Glutamatergic neuron (in vitro differentiated cells): ENCODE measurements at regions not wholly inside any gene's neighbourhood (a gene's known extent, or its start where the extent isn't known, plus 50 kb on each side); places are given as distances from the start of the nearest gene placed in this dataset.
"Not testable (repeated sequence)": the region's sequence is repeated elsewhere in the genome, so short reads cannot be mapped to it uniquely, and the experiment has no call there.

Source experiments
- DNase-seq: peaks from one replicate; pipeline ENCODE4 v3.0.0; 2022
- H3K27ac Mint-ChIP-seq: one replicate; pipeline ENCODE4 v1.8.0; 2020; ENCODE audit warnings: mild to moderate bottlenecking, mixed read lengths, inconsistent platforms; ENCODE audit not compliant: unreplicated experiment
- H3K27me3 Mint-ChIP-seq: one replicate; pipeline ENCODE4 v1.8.0; 2020; ENCODE audit warnings: mild to moderate bottlenecking, moderate library complexity, mixed read lengths, inconsistent platforms; ENCODE audit not compliant: unreplicated experiment
- H3K36me3 Mint-ChIP-seq: one replicate; pipeline ENCODE4 v1.8.0; 2020; ENCODE audit warnings: mild to moderate bottlenecking, mixed read lengths, inconsistent platforms; ENCODE audit not compliant: unreplicated experiment
- H3K4me1 Mint-ChIP-seq: one replicate; pipeline ENCODE4 v1.8.0; 2020; ENCODE audit warnings: mild to moderate bottlenecking, low read depth, mixed read lengths, inconsistent platforms; ENCODE audit not compliant: unreplicated experiment
- H3K4me3 Mint-ChIP-seq: one replicate; pipeline ENCODE4 v1.8.0; 2020; ENCODE audit warnings: mild to moderate bottlenecking, mixed read lengths, inconsistent platforms; ENCODE audit not compliant: unreplicated experiment
- H3K9me3 Mint-ChIP-seq: one replicate; pipeline ENCODE4 v1.8.0; 2020; ENCODE audit warnings: mild to moderate bottlenecking, moderate library complexity, mixed read lengths, inconsistent platforms; ENCODE audit not compliant: unreplicated experiment
- TF ChIP-seq, protein P1 (sequence below): fragments of 200-600 bp; sonication (generic); IDR thresholded peaks from one replicate; pipeline ENCODE4 v1.5.0; 2021; ENCODE audit not compliant: partially characterized antibody, unreplicated experiment

DNA sequence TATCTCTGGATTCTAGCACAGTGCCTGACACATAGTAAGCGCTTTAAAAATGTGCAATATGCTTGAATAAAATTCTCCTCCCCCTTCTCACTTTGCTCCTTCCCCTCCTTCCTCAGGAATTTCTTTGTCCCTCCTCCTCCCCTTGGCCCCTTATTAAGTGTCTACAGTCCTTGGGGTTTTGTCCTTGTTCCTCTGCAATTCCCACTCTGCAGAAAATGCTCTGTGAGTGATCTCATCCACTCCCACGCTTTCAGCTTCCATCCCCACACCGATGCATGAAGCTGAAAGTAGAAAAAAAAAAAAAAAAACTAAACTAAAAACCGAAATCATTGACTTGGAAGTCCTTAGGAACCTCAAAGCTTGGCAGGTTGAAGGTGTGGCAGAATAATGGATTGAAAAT, 273.6 kb downstream of the RRAGC start:
- H3K4me1 Mint-ChIP-seq: peaks cover 4% of the 10 kb centered on the region
- peaks cover 4% of the 10 kb centered on the region for H3K27me3 Mint-ChIP-seq
- TF ChIP-seq, protein P1, sequence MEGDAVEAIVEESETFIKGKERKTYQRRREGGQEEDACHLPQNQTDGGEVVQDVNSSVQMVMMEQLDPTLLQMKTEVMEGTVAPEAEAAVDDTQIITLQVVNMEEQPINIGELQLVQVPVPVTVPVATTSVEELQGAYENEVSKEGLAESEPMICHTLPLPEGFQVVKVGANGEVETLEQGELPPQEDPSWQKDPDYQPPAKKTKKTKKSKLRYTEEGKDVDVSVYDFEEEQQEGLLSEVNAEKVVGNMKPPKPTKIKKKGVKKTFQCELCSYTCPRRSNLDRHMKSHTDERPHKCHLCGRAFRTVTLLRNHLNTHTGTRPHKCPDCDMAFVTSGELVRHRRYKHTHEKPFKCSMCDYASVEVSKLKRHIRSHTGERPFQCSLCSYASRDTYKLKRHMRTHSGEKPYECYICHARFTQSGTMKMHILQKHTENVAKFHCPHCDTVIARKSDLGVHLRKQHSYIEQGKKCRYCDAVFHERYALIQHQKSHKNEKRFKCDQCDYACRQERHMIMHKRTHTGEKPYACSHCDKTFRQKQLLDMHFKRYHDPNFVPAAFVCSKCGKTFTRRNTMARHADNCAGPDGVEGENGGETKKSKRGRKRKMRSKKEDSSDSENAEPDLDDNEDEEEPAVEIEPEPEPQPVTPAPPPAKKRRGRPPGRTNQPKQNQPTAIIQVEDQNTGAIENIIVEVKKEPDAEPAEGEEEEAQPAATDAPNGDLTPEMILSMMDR: no peak
- peaks cover 5% of the 10 kb centered on the region for H3K9me3 Mint-ChIP-seq
- no peak overlapping the region for H3K4me3 Mint-ChIP-seq
- H3K27ac Mint-ChIP-seq: no peak overlapping the region
- H3K36me3 Mint-ChIP-seq: peaks cover 18% of the 10 kb centered on the region
- DNase-seq: no peak

DNA sequence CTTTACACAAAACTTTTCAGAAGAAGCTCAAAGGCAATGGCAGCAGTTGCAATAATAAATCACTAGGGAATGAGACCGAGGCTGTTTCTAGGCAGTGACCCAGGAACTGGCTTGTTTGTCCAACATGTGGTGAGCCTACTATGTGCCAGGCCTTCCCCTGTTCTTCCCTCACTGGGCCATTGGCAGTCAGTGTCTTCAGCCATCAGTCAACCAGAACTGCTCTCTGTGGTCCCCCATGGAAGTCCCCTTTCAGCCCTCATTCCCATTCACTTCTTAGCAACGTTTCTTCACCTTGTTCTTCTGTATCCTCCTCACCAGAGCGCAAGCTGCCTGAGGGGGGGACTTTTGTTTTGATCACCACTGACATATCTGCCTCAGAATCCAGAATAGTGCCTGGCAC, 274.1 kb downstream of the RRAGC start:
- H3K4me3 Mint-ChIP-seq: no peak overlapping the region
- H3K36me3 Mint-ChIP-seq: peaks cover 18% of the 10 kb centered on the region
- peaks cover 4% of the 10 kb centered on the region for H3K4me1 Mint-ChIP-seq
- peaks cover 5% of the 10 kb centered on the region for H3K9me3 Mint-ChIP-seq
- no peak overlapping the region for H3K27ac Mint-ChIP-seq
- H3K27me3 Mint-ChIP-seq: peaks cover 4% of the 10 kb centered on the region
- TF ChIP-seq, protein P1: no peak
- DNase-seq: no peak

DNA sequence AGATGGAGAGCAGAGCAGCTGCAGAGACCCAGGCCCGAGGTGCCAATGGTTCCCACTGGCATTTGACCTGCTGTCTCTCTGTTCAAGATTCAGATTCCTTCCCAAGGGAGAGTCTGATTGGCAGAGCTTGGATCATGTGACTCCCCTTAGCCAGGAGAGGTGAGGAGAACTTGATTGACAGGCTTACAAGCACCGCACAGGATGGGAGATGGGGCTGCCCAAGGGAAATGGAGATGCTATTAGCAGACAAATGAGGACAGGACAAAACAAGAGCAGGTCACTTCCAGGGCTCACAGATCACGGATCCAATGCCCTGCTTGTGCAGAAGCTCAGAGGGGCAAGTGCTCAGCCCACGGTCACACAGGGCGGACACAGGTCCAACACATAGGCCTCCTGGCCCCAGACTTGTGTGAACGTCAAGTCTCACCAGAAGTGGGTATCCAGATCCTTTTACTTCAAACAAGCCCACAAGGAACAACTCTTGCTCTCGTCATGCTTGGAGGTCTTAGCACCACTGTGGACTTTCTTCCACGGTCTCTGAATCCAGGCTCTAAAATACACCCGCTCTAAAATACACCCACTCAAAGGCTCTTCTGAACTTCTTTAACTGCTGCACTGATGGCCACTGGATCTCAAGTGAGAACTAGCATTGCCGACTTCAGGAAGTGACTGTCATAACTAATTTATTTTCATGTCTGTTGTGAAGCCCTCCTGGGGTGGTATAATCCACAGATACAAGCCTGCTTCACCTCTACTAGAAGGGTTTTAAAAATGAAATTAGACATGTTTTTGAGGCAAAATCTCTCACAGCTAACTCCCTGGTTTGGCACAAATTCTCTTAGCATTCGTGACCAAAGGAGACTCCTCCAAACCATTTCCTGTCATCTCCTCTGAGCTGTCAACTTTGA, 274.9 kb downstream of the RRAGC start:
- Mint-ChIP-seq H3K9me3 (peaks cover 5% of the 10 kb centered on the region), H3K27ac (no peak overlapping the region), H3K4me1 (peaks cover 4% of the 10 kb centered on the region), H3K27me3 (peaks cover 7% of the 10 kb centered on the region), H3K36me3 (peaks cover 20% of the 10 kb centered on the region), H3K4me3 (no peak overlapping the region)
- DNase-seq: no peak
- TF ChIP-seq, protein P1: no peak

DNA sequence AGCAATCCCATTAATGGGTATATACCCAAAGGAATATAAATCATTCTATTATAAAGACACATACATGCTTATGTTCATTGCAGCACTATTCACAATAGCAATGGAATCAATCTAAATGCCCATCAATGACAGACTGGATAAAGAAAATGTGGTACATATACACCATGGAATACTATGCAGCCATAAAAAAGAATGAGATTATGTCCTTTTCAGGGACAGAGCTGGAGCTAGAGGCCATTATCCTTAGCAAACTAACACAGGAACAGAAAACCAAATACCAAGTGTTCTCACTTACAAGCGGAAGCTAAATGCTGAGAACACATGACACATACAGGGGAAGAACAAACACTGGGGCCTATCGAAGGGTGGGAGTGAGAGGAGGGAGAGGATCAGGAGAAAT, 276.3 kb downstream of the RRAGC start:
- H3K9me3 Mint-ChIP-seq, DNase-seq, H3K4me1 Mint-ChIP-seq, H3K4me3 Mint-ChIP-seq, H3K27ac Mint-ChIP-seq: not testable (repeated sequence)
- Mint-ChIP-seq H3K36me3 (peaks cover 27% of the 10 kb centered on the region), H3K27me3 (peaks cover 12% of the 10 kb centered on the region)

DNA sequence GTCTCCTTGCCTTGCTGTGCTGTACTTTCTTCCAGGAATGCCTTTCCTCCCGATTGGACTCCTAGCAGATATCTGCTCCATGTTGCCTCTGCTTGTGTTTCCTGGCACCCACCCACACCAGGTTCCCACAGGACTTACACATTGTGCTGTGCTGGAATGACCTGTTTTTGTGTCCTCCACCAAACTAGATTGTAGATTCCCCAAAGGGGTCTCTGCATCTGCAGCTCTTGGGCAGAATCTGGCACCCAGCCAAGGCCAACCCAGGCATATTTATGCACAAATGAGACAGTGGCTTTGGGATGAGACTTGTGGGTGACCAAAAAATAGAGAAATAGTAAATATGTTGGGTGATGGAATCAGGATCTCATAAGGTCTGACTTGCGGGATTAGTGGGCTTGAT, 278.2 kb downstream of the RRAGC start:
- Mint-ChIP-seq H3K36me3 (peaks cover 31% of the 10 kb centered on the region), H3K9me3 (peaks cover 5% of the 10 kb centered on the region), H3K27me3 (peaks cover 12% of the 10 kb centered on the region)

More for the DNA sequence above, 278.2 kb downstream of the RRAGC start:
- Mint-ChIP-seq H3K4me3 (no peak overlapping the region), H3K4me1 (peaks cover 4% of the 10 kb centered on the region), H3K27ac (no peak overlapping the region)
- TF ChIP-seq, protein P1: no peak
- no peak for DNase-seq
